Adrenal gland (tissue), 5 donors: ENCODE measurements at regions not wholly inside any gene's neighbourhood (a gene's known extent, or its start where the extent isn't known, plus 50 kb on each side); places are given as distances from the start of the nearest gene placed in this dataset.

ENCODE experiments used
- CTCF ChIP-seq, 6 experiments: fragments of 450-650 bp in 4 of 6; fragments of 200-600 bp in 2 of 6; sonication (generic) in 1 of 6; IDR thresholded peaks; 1 replicate in 5 of 6; 2 replicates in 1 of 6; pipeline versions ENCODE4 v1.5.1 to v1.8.0; 2016 to 2021; ENCODE audit warnings: antibody characterized with exemption in 6 of 6, mild to moderate bottlenecking in 2 of 6, moderate library complexity in 1 of 6
- POLR2A ChIP-seq, 2 donors: fragments of 450-650 bp; IDR thresholded peaks; one replicate each; pipeline ENCODE4 v1.6.1; 2017; ENCODE audit warnings: antibody characterized with exemption in 2 of 2, mild to moderate bottlenecking in 2 of 2, moderate library complexity in 1 of 2
- donor health status: DM: no; HTN: no; CAD: no.

GRCh38 chr1:96509951-96510350, 211.6 kb upstream of the PTBP2 start:
- TF ChIP-seq CTCF (IDR thresholded peaks at IDR 0.05) (no peak), POLR2A (IDR thresholded peaks at IDR 0.05) (no peak)
